Brain pericyte (primary cell): ENCODE measurements at regions not wholly inside any gene's neighbourhood (a gene's known extent, or its start where the extent isn't known, plus 50 kb on each side); places are given as distances from the start of the nearest gene placed in this dataset.
"Not testable (repeated sequence)": the region's sequence is repeated elsewhere in the genome, so short reads cannot be mapped to it uniquely, and the experiment has no call there.

Experiments used
- DNase-seq: peaks from one replicate; pipeline ENCODE4 v3.0.0-alpha.2; 2012; ENCODE audit warnings: low read depth, low spot score

DNA sequence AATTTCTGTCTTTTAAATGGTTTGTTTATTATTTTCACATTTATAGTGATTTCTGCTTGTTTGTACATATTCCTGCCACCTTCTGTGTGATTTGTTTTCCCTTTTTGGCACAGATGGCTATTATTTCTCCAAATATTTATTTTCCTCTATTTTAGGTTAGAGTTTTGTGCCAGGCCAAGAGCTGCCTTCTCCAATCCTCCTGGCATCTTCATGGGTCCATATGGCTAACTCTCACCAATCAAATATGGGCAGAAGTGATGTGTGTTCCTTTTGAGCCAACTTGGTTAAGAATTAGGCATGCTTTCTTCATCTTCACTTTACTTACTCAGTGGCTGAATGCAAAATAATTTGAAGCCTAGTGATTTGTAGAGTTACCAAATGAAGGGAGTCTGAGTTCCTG is 697.1 kb upstream of the CELF4 start:
- no peak for DNase-seq

DNA sequence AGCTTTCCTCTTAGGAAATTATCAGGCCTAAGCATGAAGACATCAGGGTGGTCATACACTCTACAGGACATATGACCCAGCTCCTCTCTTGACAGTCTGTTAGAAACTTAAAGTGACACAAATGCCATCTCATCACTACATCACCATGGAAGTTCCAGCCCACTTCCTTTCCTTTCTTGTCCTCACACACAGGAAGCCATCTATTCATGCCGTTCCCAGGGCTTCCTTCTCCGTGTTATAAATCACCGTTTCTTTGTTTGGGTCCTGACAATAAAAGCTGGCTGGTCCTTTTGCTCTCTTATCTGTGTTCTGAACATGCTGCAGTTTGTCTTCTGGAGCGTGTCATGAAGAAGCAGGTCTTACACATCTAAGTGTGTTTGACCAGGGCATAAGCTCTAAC is 692.1 kb upstream of the CELF4 start:
- no peak for DNase-seq

DNA sequence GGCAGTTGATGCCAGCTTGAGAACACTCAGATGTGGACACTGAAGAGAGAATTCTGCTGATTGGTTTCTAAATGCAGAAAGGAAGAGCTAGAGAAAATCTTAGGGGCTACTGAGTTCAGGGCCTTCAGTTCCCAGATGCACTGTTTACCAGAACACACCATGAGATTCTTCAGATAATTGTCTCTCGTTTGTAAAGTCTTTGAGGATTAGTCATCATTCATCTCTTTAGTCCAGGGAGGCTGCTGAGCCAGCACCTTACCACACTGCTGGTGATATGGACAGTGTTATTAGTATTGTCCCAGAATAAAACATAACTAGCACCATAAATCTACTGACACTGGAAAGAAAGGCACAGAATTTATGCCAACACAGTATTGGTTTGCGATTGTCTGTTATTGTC is 690.8 kb upstream of the CELF4 start:
- DNase-seq, result no peak

DNA sequence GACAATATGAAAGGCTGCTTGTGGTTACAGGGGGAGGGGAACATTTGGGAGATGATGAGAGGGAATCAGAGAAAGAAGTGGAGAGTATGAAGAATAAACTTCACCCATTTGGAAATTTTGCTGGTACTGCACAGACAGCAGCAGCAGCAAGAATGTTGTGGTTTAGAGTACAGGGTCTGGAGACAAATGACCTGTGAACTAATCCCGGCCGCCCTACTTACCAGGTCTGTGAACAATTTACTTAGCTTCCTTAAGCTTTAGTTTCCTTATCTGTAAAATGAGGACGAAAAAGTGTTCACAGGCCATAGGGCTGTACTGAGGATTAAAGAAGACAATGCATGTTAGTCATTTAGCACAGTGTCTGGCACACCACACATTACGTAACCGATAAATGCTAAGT is 685.4 kb upstream of the CELF4 start:
- no peak for DNase-seq

DNA sequence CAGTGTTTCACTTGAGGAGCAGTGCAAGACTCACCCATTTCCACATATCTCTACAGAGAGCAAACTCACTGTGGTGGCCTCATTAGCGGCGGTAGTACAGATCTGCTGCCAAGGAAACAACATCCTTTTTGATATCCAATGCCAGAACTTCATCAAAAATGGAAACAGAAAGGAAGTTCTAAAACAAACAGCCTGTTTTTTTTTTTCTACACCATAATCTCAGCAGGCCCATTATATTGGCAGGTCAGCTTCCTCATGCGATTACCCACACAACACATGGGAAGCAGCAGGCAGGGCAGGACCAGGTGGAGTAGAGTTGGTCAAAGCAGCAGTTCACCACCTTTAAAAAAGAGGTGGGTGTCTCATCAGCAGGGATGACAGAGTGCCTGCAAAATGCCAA is 678.9 kb upstream of the CELF4 start:
- DNase-seq, result no peak

DNA sequence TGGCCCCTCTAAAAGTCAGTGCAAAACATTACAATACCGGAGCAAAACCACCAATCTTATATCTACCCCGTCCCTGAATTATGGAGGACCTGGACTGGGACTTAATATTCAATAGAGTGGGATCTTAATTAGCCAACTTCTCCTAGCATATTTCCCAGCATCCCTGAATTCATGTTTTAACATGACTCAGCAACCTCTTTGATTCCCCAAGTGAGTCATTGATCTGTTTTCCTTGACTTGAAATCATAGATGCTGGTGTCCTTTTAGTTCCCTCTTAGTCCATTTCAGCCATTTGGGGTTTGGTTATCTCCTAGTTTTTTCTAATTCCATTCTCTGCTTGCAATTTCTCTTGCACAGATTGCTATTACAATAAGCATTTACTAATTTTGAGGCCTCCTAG is 677.7 kb upstream of the CELF4 start:
- no peak for DNase-seq

DNA sequence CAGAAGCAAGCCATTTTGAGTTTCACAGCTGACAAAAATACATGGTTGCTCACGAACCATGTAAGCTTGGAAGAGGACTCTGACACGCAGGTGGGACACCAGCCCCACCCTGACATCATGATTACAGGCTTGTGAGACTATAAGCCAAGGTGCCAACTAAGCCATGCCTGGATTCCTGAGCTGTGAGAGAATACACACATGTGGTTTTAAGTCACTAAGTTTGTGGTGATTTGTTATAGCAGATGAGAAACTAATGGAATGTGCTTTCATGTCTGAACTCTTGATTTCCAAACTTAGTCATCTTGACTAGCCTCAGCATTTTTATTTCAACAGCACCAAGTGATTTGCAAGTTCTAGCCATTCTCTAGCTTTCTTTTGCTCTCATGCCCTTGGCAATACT is 676.1 kb upstream of the CELF4 start:
- no peak for DNase-seq

DNA sequence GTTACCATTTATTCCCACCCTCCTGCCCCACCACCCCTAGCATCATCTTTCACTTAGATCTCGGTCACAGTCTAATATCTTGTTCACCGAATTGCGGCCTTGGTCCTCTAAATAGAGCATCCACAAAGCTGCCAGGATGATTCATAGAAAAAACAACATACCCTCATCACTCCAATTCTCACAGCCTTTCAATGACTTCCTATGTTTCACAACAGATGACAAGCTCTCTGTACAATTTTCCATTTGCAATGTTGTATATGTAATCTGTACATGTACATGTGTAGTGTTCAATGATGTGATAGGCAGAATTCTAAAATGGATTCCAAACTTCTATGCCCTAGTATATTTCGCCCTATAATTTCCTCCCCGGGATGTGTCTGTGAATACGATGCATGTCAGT is 675.6 kb upstream of the CELF4 start:
- no peak for DNase-seq

DNA sequence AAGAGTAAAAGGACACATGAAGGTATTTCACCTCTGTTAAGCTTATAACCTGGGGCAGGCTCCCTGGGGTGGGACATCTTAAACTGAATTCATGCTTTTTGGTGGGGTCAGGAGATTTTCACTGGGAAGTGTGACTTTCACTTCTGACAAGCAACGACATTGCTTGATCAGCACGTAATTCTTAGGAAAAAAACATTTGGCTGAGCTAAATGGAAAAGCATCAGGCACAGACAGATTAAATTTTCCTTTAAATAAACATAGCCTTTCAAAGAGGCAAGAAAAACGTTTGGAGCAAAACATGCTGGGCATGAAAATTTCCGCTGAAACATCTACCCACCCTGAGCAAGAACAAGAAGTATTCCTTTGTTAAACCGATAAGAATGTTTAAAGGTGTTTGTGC is 674.0 kb upstream of the CELF4 start:
- DNase-seq, result no peak

DNA sequence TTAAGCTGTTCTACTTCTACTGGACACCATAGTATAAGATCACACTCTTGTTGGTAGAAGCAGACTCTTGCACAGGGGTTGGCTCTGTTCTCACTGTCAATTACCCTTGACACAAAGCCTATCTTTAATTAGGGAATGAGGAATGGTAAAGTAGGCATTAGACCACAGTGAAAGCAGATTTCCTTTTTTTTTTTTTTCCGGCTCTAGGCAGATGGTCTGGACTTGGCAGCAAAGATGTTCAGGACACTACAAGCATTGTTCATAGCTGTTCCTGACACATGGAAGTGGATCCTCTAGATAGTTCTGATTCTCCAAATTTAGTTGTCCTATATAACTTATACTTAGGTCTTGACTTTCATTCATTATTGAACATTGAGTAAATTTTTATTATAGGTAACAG is 672.2 kb upstream of the CELF4 start:
- no peak for DNase-seq

DNA sequence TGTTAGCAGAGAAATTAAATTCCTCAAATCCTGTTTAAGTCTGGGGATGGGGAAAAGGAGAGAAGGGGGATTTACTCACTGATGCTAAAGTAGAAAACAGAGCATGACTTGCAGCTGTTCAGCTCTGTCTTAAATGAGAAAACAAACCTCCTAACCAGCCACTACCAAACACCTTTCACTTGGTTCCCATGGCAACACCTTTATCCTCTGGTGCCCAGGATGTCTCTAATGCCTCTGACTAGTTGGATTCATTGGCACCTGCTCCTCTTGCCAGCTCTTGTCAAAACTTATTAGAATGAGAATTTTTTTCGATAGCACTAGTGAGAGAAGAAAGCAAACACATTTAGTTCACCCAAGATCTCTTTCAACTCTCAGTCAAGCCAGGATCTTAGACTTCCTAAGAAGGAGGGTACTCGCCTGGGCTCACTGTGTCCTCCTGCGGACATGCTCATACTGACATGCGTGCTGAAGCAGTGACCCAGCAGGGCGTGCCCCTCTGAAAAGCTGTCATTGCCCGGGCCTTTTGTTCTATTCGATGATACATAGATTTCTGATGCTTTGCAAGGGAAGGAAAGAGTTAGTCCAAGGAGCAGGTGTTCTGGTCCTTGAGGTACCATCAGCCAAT is 656.0 kb upstream of the CELF4 start:
- DNase-seq, result no peak

DNA sequence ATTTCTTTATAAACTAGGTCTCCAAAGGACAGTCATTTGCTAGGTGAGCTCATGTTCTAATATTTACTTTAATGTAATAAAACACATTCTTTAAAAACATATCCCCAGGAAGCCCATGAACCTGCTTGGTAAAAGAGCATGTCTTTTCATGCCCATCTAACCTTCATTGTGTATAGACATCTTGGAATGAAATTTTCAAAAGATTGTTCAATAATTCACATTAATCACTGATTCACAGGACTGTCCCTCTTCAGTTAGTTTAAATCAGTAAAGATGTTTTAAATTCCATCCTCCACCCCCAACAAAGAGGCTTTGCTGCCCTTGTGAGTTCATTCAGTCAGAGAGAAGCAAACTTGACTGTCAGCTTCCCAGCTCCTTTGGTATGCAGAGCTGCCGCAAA is 633.4 kb upstream of the CELF4 start:
- no peak for DNase-seq

DNA sequence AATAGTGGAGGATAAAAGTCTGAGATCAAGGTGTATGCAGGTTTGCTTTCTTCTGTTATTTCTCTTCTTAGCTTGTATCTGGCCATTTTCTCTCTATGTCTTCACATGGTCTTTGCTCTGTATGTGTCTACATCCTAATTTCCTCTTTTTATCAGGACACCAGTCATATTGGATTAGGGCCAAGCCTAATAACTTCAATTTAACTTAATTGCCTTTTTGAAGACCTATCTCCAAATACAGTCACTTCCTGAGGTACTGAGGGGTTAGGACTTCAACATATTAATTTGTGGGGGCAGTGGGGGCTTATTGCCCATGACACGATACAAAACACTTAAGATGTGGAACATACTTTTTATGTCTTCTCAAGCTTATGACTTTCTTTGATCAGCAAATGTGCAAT is 632.9 kb upstream of the CELF4 start:
- DNase-seq, result no peak

DNA sequence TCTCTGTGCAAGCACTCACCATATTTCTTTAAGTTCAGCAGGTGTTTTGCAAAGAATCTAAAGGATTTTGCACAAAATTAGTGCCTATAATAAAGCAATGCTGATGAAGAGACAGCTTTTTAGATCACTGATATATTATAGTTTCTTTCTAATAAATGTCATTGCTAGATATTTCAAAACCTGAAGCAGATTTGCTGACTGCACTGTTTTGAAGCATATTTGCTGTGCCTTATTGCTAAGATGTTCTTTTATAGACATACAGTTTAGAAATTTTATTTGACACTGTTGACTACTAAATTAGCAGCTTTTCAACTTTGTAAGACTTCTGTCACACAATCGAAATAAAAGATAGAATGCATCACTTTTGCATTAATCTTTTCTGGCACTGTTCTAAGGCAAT is 620.9 kb upstream of the CELF4 start:
- DNase-seq, result no peak

DNA sequence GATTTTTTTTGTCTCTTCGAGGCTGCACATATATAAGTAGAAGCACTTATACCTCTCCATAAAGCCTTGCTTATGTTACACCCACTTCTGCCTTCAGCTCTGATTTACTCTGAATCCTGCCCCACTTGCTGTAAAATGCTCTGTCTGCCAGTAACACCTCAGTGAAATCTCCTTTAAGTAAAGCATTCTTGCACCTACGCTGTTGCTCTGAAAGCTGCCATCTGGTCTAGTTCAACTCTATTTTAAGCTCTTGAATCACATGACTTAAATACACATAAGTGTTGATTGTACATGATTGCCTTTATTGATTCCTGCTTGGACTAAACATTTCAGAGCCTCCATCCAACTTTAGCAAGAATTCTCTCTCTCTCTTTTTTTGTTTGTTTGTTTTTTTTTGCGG is 609.0 kb upstream of the CELF4 start:
- DNase-seq, result no peak

DNA sequence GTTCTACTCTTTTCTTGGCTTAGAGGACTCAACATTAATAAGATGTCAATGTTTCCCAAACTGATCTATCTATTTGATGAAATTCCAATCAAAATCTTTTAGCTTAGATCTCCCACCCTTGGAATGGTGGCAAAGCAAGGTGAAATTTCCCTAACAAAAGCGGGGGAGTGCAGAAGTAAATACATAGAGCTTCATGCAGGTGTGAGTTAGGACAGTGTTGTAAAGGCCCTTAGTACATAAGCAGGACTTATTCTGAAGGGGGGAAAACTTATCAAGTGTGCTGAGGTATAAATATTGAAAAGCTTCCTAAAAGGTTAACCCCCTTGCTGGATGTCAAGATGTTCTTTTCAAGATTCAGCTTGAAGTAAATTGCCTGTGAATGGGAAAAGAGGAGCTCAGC is 608.6 kb upstream of the CELF4 start:
- DNase-seq, result no peak

DNA sequence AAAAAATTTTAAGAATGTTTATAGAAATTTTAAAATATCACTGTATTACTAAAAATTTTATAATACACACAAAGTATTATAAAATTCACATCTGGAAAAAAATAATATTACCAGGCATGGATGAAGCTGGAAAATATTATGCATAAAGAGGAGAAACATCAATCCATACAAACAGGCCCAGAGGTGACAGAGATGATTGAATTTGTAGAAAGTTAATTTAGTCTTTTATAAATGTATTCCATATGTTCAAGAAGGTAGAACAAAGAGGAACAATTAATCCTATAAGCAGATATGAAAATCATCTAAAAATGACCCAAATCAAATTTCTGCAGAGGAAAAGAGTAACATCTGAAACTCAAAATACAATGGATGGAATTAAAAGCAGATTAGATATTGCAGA is 605.2 kb upstream of the CELF4 start:
- DNase-seq, result no peak

DNA sequence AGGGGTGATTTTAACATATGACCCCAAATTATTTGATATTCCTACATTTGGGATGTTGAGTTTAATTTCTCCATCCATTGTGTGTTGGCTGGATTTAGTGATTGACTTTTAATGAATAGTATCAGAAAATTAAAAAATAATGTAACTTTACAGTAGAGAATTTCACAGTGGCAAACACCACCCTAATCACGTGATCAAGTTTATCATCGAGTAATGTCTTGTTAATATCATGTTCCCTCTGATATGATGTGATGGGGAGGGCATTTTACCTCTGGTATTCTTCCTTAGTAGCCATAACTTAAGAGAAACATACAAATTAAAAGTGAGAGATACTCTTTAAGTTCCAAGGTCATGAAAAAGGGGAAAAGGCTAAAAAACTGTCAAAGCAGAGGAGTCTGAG is 602.0 kb upstream of the CELF4 start:
- DNase-seq, result no peak

DNA sequence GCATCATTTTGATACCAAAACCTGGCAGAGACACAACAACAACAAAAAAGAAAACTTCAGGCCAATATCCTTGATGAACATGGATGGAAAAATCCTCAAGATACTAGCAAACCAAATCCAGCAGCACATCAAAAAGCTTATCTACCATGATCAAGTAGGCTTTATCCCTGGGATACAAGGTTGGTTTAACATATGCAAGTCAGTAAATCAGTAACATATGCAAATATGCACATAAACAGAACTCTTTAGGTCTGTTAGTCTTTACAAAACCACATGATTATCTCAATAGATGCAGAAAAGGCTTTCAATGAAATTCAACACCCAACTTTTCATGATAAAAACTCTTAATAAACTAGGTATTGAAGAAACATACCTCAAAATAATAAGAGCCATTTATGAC is 587.5 kb upstream of the CELF4 start:
- DNase-seq, result not testable (repeated sequence)

DNA sequence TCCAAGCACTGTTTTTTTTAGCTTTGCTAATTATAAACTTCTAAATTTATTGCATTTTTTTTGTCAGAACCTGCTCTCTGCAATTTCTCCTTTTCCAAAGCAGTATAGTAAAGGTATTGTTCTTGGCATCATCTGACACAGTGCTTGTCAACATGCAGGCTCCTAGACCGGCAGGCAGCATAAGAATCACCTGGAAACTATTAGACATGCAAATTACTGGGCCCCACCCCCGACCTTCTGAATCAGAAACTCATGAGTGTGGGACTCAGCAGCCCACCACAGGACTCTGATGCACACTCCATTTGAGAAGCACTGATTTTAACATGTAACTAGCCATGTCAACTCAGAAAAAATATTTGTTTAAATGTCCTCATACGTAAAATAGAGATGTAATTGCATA is 551.1 kb upstream of the CELF4 start:
- DNase-seq, result no peak

DNA sequence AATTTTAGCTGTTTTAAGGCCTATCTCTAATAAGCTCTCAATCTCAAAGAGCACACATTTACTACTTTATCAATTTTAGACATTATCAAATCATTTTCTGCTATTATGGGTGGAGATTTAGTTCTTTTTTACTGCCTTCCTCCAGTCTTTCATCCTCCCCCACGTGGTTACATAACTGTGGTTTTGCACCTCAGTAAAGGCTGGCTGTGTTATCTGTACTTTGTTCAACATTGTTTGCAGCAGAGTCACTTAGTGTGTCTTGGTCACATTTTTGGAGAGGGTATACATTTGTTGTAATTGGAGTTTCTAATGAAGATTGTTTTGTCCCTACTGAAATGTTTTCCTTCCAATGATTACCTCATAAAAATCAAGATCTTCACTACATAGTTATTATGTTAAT is 549.6 kb upstream of the CELF4 start:
- no peak for DNase-seq

DNA sequence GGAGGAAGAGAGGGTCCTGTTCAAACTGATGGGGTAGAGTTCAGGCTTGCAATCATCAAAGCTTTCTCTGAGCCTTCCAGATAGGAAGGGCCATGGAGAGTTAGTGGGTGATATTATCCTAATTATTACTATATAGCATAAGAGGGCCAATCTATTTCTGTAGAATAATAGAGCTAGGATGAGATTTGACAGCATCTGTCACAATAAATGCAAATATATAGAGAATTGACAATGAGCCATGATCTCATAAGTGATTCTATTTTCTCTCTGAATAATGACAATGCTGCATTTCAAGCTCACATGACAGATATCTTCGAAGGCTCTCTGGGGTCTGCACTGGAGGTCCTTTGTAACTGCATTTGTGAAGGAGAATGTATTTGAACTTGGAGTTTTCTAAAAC is 521.9 kb upstream of the CELF4 start:
- no peak for DNase-seq

DNA sequence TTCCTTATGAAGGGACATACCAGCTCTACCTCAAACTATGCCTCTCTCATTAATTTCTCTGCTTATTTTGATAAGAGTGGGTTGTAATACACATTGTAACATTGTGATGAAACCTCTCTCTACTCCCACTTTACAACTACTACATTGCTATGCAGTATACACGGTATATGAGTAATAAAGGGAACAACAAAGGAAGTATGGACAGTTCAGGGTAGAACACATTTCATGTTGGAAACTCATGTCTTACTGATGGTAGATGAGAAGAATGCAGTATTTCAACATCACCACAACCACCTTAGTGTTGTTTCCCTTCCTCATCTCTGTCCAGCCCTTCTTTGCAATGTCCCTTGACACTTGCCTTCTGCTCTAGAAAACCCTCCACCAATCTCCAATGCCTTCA is 515.9 kb upstream of the CELF4 start:
- no peak for DNase-seq

DNA sequence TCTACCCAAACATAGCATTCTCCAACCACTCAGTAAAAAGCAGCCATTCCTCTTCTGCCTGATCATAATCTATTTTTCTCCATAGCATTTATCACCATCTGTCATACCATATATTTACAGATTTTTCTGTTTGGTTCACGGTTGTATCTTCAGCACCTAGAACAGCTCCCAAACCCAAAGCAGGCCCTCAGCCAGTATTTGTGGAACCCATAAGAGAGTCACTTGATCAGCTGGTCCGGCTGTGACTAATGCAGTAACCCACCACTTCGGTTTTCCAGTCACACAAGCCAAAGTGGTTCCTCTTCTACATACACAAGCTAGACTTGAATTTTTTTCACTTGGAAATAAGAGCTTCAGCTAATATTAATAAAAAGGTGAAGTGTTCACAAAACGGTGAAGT is 511.6 kb upstream of the CELF4 start:
- DNase-seq, result no peak
